ENCODE measurements at regions not wholly inside any gene's neighbourhood (a gene's known extent, or its start where the extent isn't known, plus 50 kb on each side); places are given as distances from the start of the nearest gene placed in this dataset.

GRCh38 chr6:165808021-165808420 lies 145.0 kb upstream of the PDE10A start:
- Histone ChIP-seq H3K4me3 (ENCODE audit: insufficient read depth, low read length, poor library complexity, severe bottlenecking) (no peak overlapping the region), H3F3A (ENCODE audit: insufficient read depth) (no peaks in the 10 kb centered on the region), H3K79me2 (ENCODE audit: insufficient read depth, low read length) (no peaks in the 10 kb centered on the region), H3K9ac (ENCODE audit: low read length) (no peak overlapping the region), H3K36me3 (ENCODE audit: low read length) (no peaks in the 10 kb centered on the region), H3K27ac (ENCODE audit: low read depth, low read length) (no peak overlapping the region), H2AFZ (ENCODE audit: low read depth, low read length, severe bottlenecking) (no peak overlapping the region), H3K9me3 (ENCODE audit: insufficient read depth, low read length) (no peaks in the 10 kb centered on the region), H3K4me2 (ENCODE audit: low read depth, low read length, poor library complexity, severe bottlenecking) (no peak overlapping the region), H3K27me3 (ENCODE audit: low read length) (no peaks in the 10 kb centered on the region), H3K9me2 (replicated peaks; ENCODE audit: insufficient read depth, low read length) (no peaks in the 10 kb centered on the region), H4K20me1 (ENCODE audit: low read depth, low read length) (no peaks in the 10 kb centered on the region)
- TF ChIP-seq CTCF (IDR thresholded peaks at IDR 0.05; ENCODE audit: insufficient read depth, low read length, poor library complexity, severe bottlenecking) (no peak), EZH2phosphoT487 (conservative IDR thresholded peaks at IDR 0.05; ENCODE audit: low read length) (no peak)

- Histone ChIP-seq H3K79me2 (ENCODE audit: insufficient read depth, low read length) (no peaks in the 10 kb centered on the region), H3K4me2 (ENCODE audit: low read depth, low read length, poor library complexity, severe bottlenecking) (no peak overlapping the region), H3K9me3 (ENCODE audit: insufficient read depth, low read length) (no peaks in the 10 kb centered on the region), H3K36me3 (ENCODE audit: low read length) (no peaks in the 10 kb centered on the region), H3K27me3 (ENCODE audit: low read length) (no peaks in the 10 kb centered on the region), H4K20me1 (ENCODE audit: low read depth, low read length) (no peaks in the 10 kb centered on the region), H3K9ac (ENCODE audit: low read length) (no peak overlapping the region), H3F3A (ENCODE audit: insufficient read depth) (no peaks in the 10 kb centered on the region), H3K9me2 (replicated peaks; ENCODE audit: insufficient read depth, low read length) (no peaks in the 10 kb centered on the region), H3K27ac (ENCODE audit: low read depth, low read length) (no peak overlapping the region), H3K4me3 (ENCODE audit: insufficient read depth, low read length, poor library complexity, severe bottlenecking) (no peak overlapping the region), H2AFZ (ENCODE audit: low read depth, low read length, severe bottlenecking) (no peak overlapping the region)
- TF ChIP-seq CTCF (IDR thresholded peaks at IDR 0.05; ENCODE audit: insufficient read depth, low read length, poor library complexity, severe bottlenecking) = no peak
- TF ChIP-seq EZH2phosphoT487 (conservative IDR thresholded peaks at IDR 0.05; ENCODE audit: low read length) = no peak
Measured at GRCh38 chr6:165807249-165807960, 144.4 kb upstream of the PDE10A start.

- Histone ChIP-seq H3K9ac (ENCODE audit: low read length) (no peak overlapping the region), H3K4me2 (ENCODE audit: low read depth, low read length, poor library complexity, severe bottlenecking) (no peak overlapping the region), H3K27me3 (ENCODE audit: low read length) (no peaks in the 10 kb centered on the region), H3K36me3 (ENCODE audit: low read length) (no peaks in the 10 kb centered on the region), H3K4me3 (ENCODE audit: insufficient read depth, low read length, poor library complexity, severe bottlenecking) (no peak overlapping the region), H3K27ac (ENCODE audit: low read depth, low read length) (no peak overlapping the region), H4K20me1 (ENCODE audit: low read depth, low read length) (no peaks in the 10 kb centered on the region), H3F3A (ENCODE audit: insufficient read depth) (no peaks in the 10 kb centered on the region), H2AFZ (ENCODE audit: low read depth, low read length, severe bottlenecking) (no peak overlapping the region), H3K79me2 (ENCODE audit: insufficient read depth, low read length) (no peaks in the 10 kb centered on the region), H3K9me2 (replicated peaks; ENCODE audit: insufficient read depth, low read length) (no peaks in the 10 kb centered on the region), H3K9me3 (ENCODE audit: insufficient read depth, low read length) (no peaks in the 10 kb centered on the region)
- TF ChIP-seq EZH2phosphoT487 (conservative IDR thresholded peaks at IDR 0.05; ENCODE audit: low read length) (no peak), CTCF (IDR thresholded peaks at IDR 0.05; ENCODE audit: insufficient read depth, low read length, poor library complexity, severe bottlenecking) (no peak)
Measured at GRCh38 chr6:165806126-165806810, 143.2 kb upstream of the PDE10A start.

Measured in SU-DHL-6 (cell line).